ENCODE measurements at regions not wholly inside any gene's neighbourhood (a gene's known extent, or its start where the extent isn't known, plus 50 kb on each side); places are given as distances from the start of the nearest gene placed in this dataset.

DNA sequence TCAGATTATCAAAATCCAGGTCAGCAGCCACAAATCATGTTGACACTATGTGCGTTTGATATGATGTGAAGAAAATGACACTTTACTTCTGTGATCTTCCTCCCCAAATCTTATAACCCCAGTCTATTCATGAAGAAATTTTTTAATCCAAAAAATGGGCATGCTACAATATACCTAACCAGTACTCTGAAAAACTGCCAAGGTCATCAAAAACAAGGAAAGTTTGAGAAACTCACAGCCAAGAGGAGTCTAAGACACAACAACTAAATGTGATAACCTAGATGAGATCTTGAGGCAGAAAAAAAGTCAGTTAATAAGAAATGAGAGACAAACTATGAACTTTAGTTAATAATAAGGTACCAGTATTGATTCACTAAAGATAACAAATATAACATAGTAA is 200.6 kb upstream of the IRAK1BP1 start:
- TF ChIP-seq POLR2AphosphoS5 (IDR thresholded peaks at IDR 0.05) (no peak), CTCF (IDR thresholded peaks at IDR 0.05) (no peak)

Measured in breast epithelium (tissue), 3 donors.